ENCODE measurements at regions not wholly inside any gene's neighbourhood (a gene's known extent, or its start where the extent isn't known, plus 50 kb on each side); places are given as distances from the start of the nearest gene placed in this dataset.

- no peak for FAIRE-seq
- Histone ChIP-seq H4K8ac (ENCODE audit: extremely low read depth, insufficient read depth, low read length) (no peak overlapping the region), H3K14ac (ENCODE audit: insufficient read length) (no peak overlapping the region), H2AFZ (ENCODE audit: low read length) (no peak overlapping the region), H2AK5ac (ENCODE audit: low read depth, low read length) (no peak overlapping the region), H2BK15ac (ENCODE audit: low read length) (no peak overlapping the region), H3K56ac (replicated peaks; ENCODE audit: insufficient read length, low read depth, low read length) (no peak overlapping the region), H4K5ac (ENCODE audit: insufficient read length, low read depth, low read length) (no peak overlapping the region), H3K18ac (ENCODE audit: extremely low read depth, low read length) (no peak overlapping the region), H4K20me1 (replicated peaks in 1 of 2; ENCODE audit: control insufficient read depth in 1 of 2, insufficient read depth in 2 of 2, low read length in 2 of 2) (no peaks in the 10 kb centered on the region), H3K4ac (replicated peaks; ENCODE audit: insufficient read length, low read depth, low read length) (no peak overlapping the region), H2BK20ac (ENCODE audit: low read length) (no peak overlapping the region), H3K36me3 (ENCODE audit: control insufficient read depth in 2 of 4, insufficient read depth in 4 of 4, low read length in 3 of 4) (no peaks in the 10 kb centered on the region), H2BK5ac (ENCODE audit: low read depth, low read length) (no peak overlapping the region), H3K9ac (replicated peaks in 1 of 4; ENCODE audit: extremely low read depth in 1 of 4, low read depth in 3 of 4, low read length in 3 of 4) (no peak overlapping the region), H3K27ac (ENCODE audit: low read depth, low read length) (no peak overlapping the region), H2BK120ac (replicated peaks; ENCODE audit: low read depth, low read length) (no peak overlapping the region), H3K79me2 (ENCODE audit: control insufficient read depth in 1 of 2, insufficient read depth in 2 of 2, low read length in 2 of 2) (no peaks in the 10 kb centered on the region), H3K23me2 (ENCODE audit: low read depth, low read length) (no peaks in the 10 kb centered on the region), H3K27me3 (replicated peaks in 1 of 4; ENCODE audit: control insufficient read depth in 3 of 4, extremely low read depth in 1 of 4, insufficient read depth in 3 of 4, low read length in 3 of 4) (no peaks in the 10 kb centered on the region), H3K23ac (ENCODE audit: insufficient read length) (no peak overlapping the region), H4K91ac (replicated peaks; ENCODE audit: insufficient read length, low read length) (no peak overlapping the region), H3K4me3 (ENCODE audit: extremely low read depth in 1 of 4, insufficient read depth in 2 of 4, low read depth in 3 of 4, low read length in 4 of 4) (no peak overlapping the region), H3K9me3 (ENCODE audit: insufficient read depth in 2 of 2, low read depth in 1 of 2, low read length in 1 of 2) (peaks cover 14 to 15% of the 10 kb centered on the region in 2 experiments), H2BK12ac (ENCODE audit: low read depth, low read length) (no peak overlapping the region), H3K4me2 (ENCODE audit: insufficient read depth in 1 of 2, low read depth in 2 of 2, low read length in 2 of 2) (no peak overlapping the region), H3K79me1 (ENCODE audit: low read depth, low read length) (no peaks in the 10 kb centered on the region; the same call in 1 of the 2 replicates), H3K4me1 (replicated peaks in 1 of 4; ENCODE audit: control insufficient read depth in 3 of 4, insufficient read depth in 4 of 4, low read length in 3 of 4) (no peaks in the 10 kb centered on the region)
- WGBS, 2 experiments (ENCODE audit: extremely low coverage in 1 of 2, insufficient coverage in 1 of 2, insufficient read length in 1 of 2, insufficient replicate concordance in 2 of 2, low coverage in 1 of 2, low lambda C conversion rate in 2 of 2, missing lambda C conversion rate in 1 of 2), result 90% methylated on average over 1 of the region's 1 CpG; no CpG with 5 or more reads in 1 of the 2 experiments
- ChIA-PET POLR2A (ENCODE audit: partially characterized antibody) (no interaction called here), CTCF (ENCODE audit: partially characterized antibody) (interaction anchor here (0.7 to 4.2 kb wide), 7 partner anchors 10 to 65 kb away, joined by 3 to 23 read pairs (median 3); no protein-coding TSS in a partner anchor)
- no peak for DNase-seq (ENCODE audit: low read depth in 1 of 2, low spot score in 2 of 2)
- TF ChIP-seq SIRT6 (IDR thresholded peaks at IDR 0.05; ENCODE audit: low read length), result no peak
- TF ChIP-seq SAP30 (IDR thresholded peaks at IDR 0.05; ENCODE audit: insufficient read depth, insufficient replicate concordance, low read length), result no peak
- no peak for TF ChIP-seq SIN3A (conservative IDR thresholded peaks at IDR 0.05 in 1 of 2, IDR thresholded peaks at IDR 0.05 in 1 of 2; ENCODE audit: low read depth in 1 of 2, low read length in 2 of 2)
- no peak for TF ChIP-seq POU5F1 (IDR thresholded peaks at IDR 0.05; ENCODE audit: low read depth, low read length)
- no peak for TF ChIP-seq YY1 (IDR thresholded peaks at IDR 0.05; ENCODE audit: low read depth, low read length)
- no peak for TF ChIP-seq KDM1A (IDR thresholded peaks at IDR 0.05; ENCODE audit: borderline replicate concordance, low read length)
- no peak for TF ChIP-seq EP300 (IDR thresholded peaks at IDR 0.05; ENCODE audit: borderline replicate concordance in 1 of 2, low read depth in 2 of 2, low read length in 2 of 2)
- TF ChIP-seq RXRA (IDR thresholded peaks at IDR 0.05; ENCODE audit: insufficient read depth, low read depth, low read length), result no peak
- TF ChIP-seq GTF2F1 (IDR thresholded peaks at IDR 0.05; ENCODE audit: borderline replicate concordance, low read depth, low read length), result no peak
- TF ChIP-seq POLR2A (IDR thresholded peaks at IDR 0.05; ENCODE audit: control extremely low read depth in 1 of 2, low read depth in 2 of 2, low read length in 2 of 2), result no peak
- TF ChIP-seq RAD21 (IDR thresholded peaks at IDR 0.05 in 1 of 2, conservative IDR thresholded peaks at IDR 0.05 in 1 of 2; ENCODE audit: low read depth in 2 of 2, low read length in 2 of 2), result no peak
- TF ChIP-seq TEAD4 (IDR thresholded peaks at IDR 0.05; ENCODE audit: low read depth, low read length), result no peak
- TF ChIP-seq USF2 (IDR thresholded peaks at IDR 0.05; ENCODE audit: low read length), result no peak
Observed at GRCh38 chr1:61570191-61570590, 154.8 kb downstream of the TM2D1 start.
